H1 (cell line): ENCODE measurements at regions not wholly inside any gene's neighbourhood (a gene's known extent, or its start where the extent isn't known, plus 50 kb on each side); places are given as distances from the start of the nearest gene placed in this dataset.

Experiments
- CTCF ChIA-PET: fragments of 300-600 bp; sonication (Branson Sonifier 250); formaldehyde crosslinking; loops from one replicate; lab custom pipeline; 2021; ENCODE audit not compliant: partially characterized antibody; lab: Charles Lee
- POLR2A ChIA-PET: fragments of 300-600 bp; sonication (Branson Sonifier 250); formaldehyde crosslinking; loops from one replicate; lab custom pipeline; 2021; ENCODE audit warnings: inconsistent platforms; ENCODE audit not compliant: partially characterized antibody; lab: Charles Lee
- DNase-seq, 2 experiments: peaks; one replicate each; pipeline versions ENCODE4 v3.0.0 to v3.0.0-alpha.2; 2010 to 2022; ENCODE audit warnings: low spot score in 2 of 2, low read depth in 1 of 2, mixed read lengths in 1 of 2
- FAIRE-seq: peaks from 2 replicates; lab custom pipeline; 2011; peaks lifted over from hg19 to GRCh38; lab: Jason Lieb, UNC
- H2AFZ ChIP-seq: 2 replicates; pipeline ENCODE4 v1.8.1; 2012; ENCODE audit warnings: low read length, inconsistent platforms
- H2AK5ac ChIP-seq: 2 replicates; pipeline ENCODE4 v1.6.1; 2013; ENCODE audit warnings: low read depth, low read length
- H2BK120ac ChIP-seq: replicated peaks from 2 replicates; pipeline ENCODE3; 2013; ENCODE audit warnings: low read depth, low read length, inconsistent platforms
- H2BK12ac ChIP-seq: 2 replicates; pipeline ENCODE4 v1.6.1; 2013; ENCODE audit warnings: low read depth, low read length
- H2BK15ac ChIP-seq: 2 replicates; pipeline ENCODE4 v1.6.1; 2013; ENCODE audit warnings: low read length
- H2BK20ac ChIP-seq: 2 replicates; pipeline ENCODE4 v1.6.1; 2013; ENCODE audit warnings: low read length
- H2BK5ac ChIP-seq: 2 replicates; pipeline ENCODE4 v1.6.1; 2013; ENCODE audit warnings: low read depth, low read length
- H3K14ac ChIP-seq: 2 replicates; pipeline ENCODE4 v1.6.1; 2013; ENCODE audit warnings: inconsistent platforms; ENCODE audit not compliant: insufficient read length
- H3K18ac ChIP-seq: 2 replicates; pipeline ENCODE4 v1.6.1; 2013; ENCODE audit warnings: low read length; ENCODE audit errors: extremely low read depth
- H3K23ac ChIP-seq: 2 replicates; pipeline ENCODE4 v1.6.1; 2013; ENCODE audit warnings: inconsistent platforms; ENCODE audit not compliant: insufficient read length
- H3K23me2 ChIP-seq: 2 replicates; pipeline ENCODE4 v1.6.1; 2013; ENCODE audit warnings: low read depth, low read length
- H3K27ac ChIP-seq: 2 replicates; pipeline ENCODE4 v1.6.1; 2011; ENCODE audit warnings: low read depth, low read length, inconsistent platforms
- H3K27me3 ChIP-seq, 4 experiments: replicated peaks in 1 of 4; 1 replicate in 1 of 4; 2 replicates in 3 of 4; pipeline versions ENCODE4 v1.6.1 to v1.8.1; 2011 to 2013; ENCODE audit warnings: low read length in 3 of 4, mild to moderate bottlenecking in 3 of 4, inconsistent platforms in 2 of 4, mixed read lengths in 2 of 4, moderate library complexity in 1 of 4; ENCODE audit not compliant: control insufficient read depth in 3 of 4, insufficient read depth in 3 of 4; ENCODE audit errors: extremely low read depth in 1 of 4
- H3K36me3 ChIP-seq, 4 experiments: 2 replicates each; pipeline versions ENCODE4 v1.6.1 to v1.8.1; 2011 to 2013; ENCODE audit warnings: mild to moderate bottlenecking in 4 of 4, low read length in 3 of 4, moderate library complexity in 2 of 4, control low read depth in 1 of 4, inconsistent platforms in 1 of 4; ENCODE audit not compliant: insufficient read depth in 4 of 4, control insufficient read depth in 2 of 4
- H3K4ac ChIP-seq: replicated peaks from 2 replicates; pipeline ENCODE3; 2013; ENCODE audit warnings: low read length, low read depth, mixed read lengths, inconsistent platforms; ENCODE audit not compliant: insufficient read length
- H3K4me1 ChIP-seq, 4 experiments: replicated peaks in 1 of 4; 1 replicate in 1 of 4; 2 replicates in 3 of 4; pipeline versions ENCODE4 v1.6.1 to v1.8.1; 2011 to 2013; ENCODE audit warnings: low read length in 3 of 4, inconsistent platforms in 2 of 4, mixed read lengths in 1 of 4; ENCODE audit not compliant: insufficient read depth in 4 of 4, control insufficient read depth in 3 of 4
- H3K4me2 ChIP-seq, 2 experiments: 2 replicates each; pipeline versions ENCODE4 v1.6.1 to v1.8.1; 2011 to 2013; ENCODE audit warnings: low read depth in 2 of 2, low read length in 2 of 2, control low read depth in 1 of 2, inconsistent platforms in 1 of 2, mild to moderate bottlenecking in 1 of 2; ENCODE audit not compliant: insufficient read depth in 1 of 2
- H3K4me3 ChIP-seq, 4 experiments: fragments of 200-600, 300-600 bp in 1 of 4; sonication (generic), shearing (Covaris generic), sonication (Bioruptor Twin) in 1 of 4; 2 replicates each; pipeline versions ENCODE4 v1.5.1 to v1.8.1; 2011 to 2016; ENCODE audit warnings: low read length in 4 of 4, low read depth in 3 of 4, control low read depth in 2 of 4, inconsistent platforms in 2 of 4, mild to moderate bottlenecking in 2 of 4, mixed read lengths in 1 of 4, moderate library complexity in 1 of 4; ENCODE audit not compliant: insufficient read depth in 2 of 4; ENCODE audit errors: extremely low read depth in 1 of 4
- H3K56ac ChIP-seq: replicated peaks from 2 replicates; pipeline ENCODE3; 2013; ENCODE audit warnings: low read depth, mild to moderate bottlenecking, mixed read lengths, low read length, inconsistent platforms; ENCODE audit not compliant: insufficient read length
- H3K79me1 ChIP-seq: 2 replicates; pipeline ENCODE4 v1.6.1; 2013; ENCODE audit warnings: low read depth, low read length, control low read depth
- H3K79me2 ChIP-seq, 2 experiments: 2 replicates each; pipeline versions ENCODE4 v1.6.1 to v1.8.1; 2012 to 2013; ENCODE audit warnings: low read length in 2 of 2, mild to moderate bottlenecking in 2 of 2, inconsistent platforms in 1 of 2; ENCODE audit not compliant: insufficient read depth in 2 of 2, control insufficient read depth in 1 of 2
- H3K9ac ChIP-seq, 4 experiments: replicated peaks in 1 of 4; 1 replicate in 1 of 4; 2 replicates in 3 of 4; pipeline versions ENCODE4 v1.6.1 to v1.8.1; 2011 to 2013; ENCODE audit warnings: low read depth in 3 of 4, low read length in 3 of 4, control low read depth in 2 of 4, mild to moderate bottlenecking in 2 of 4, moderate library complexity in 2 of 4, inconsistent platforms in 1 of 4; ENCODE audit errors: extremely low read depth in 1 of 4
- H3K9me3 ChIP-seq, 2 experiments: 2 replicates each; pipeline versions ENCODE4 v1.6.1 to v1.8.1; 2012 to 2013; ENCODE audit warnings: mild to moderate bottlenecking in 2 of 2, moderate library complexity in 2 of 2, control low read depth in 1 of 2, inconsistent platforms in 1 of 2, low read depth in 1 of 2, low read length in 1 of 2, mixed read lengths in 1 of 2; ENCODE audit not compliant: insufficient read depth in 2 of 2
- H4K20me1 ChIP-seq, 2 experiments: replicated peaks in 1 of 2; 2 replicates each; pipeline versions ENCODE3 to v1.8.1; 2011 to 2013; ENCODE audit warnings: inconsistent platforms in 2 of 2, low read length in 2 of 2, mild to moderate bottlenecking in 1 of 2; ENCODE audit not compliant: insufficient read depth in 2 of 2, control insufficient read depth in 1 of 2
- H4K5ac ChIP-seq: 2 replicates; pipeline ENCODE4 v1.6.1; 2013; ENCODE audit warnings: low read length, low read depth, mixed read lengths, inconsistent platforms; ENCODE audit not compliant: insufficient read length
- H4K8ac ChIP-seq: 2 replicates; pipeline ENCODE4 v1.8.0; 2013; ENCODE audit warnings: mild to moderate bottlenecking, moderate library complexity, low read length, inconsistent platforms; ENCODE audit not compliant: insufficient read depth; ENCODE audit errors: extremely low read depth
- H4K91ac ChIP-seq: replicated peaks from 2 replicates; pipeline ENCODE3; 2013; ENCODE audit warnings: low read length, mixed read lengths, inconsistent platforms; ENCODE audit not compliant: insufficient read length
- EGR1 ChIP-seq: IDR thresholded peaks from 2 replicates; pipeline ENCODE4 v1.6.1; 2011; ENCODE audit warnings: low read depth, low read length, borderline replicate concordance
- HDAC6 ChIP-seq: IDR thresholded peaks from one replicate; pipeline ENCODE4 v1.7.1; 2012; ENCODE audit warnings: low read depth, mild to moderate bottlenecking, inconsistent platforms, low read length, moderate library complexity
- JUN ChIP-seq: IDR thresholded peaks from 2 replicates; pipeline ENCODE4 v1.6.1; 2011; ENCODE audit warnings: low read depth, mild to moderate bottlenecking, improper control_type of control experiment, low read length
- KDM5A ChIP-seq: fragments of 200-600 bp; IDR thresholded peaks from 2 replicates; pipeline ENCODE4 v1.7.1; 2012; ENCODE audit warnings: mild to moderate bottlenecking, low read length, inconsistent platforms, mixed read lengths
- MAFK ChIP-seq: IDR thresholded peaks from 2 replicates; pipeline ENCODE4 v1.6.1; 2012; ENCODE audit warnings: low read depth, mild to moderate bottlenecking, improper control_type of control experiment, low read length
- POLR2A ChIP-seq, 2 experiments: IDR thresholded peaks; 1 replicate in 1 of 2; 2 replicates in 1 of 2; pipeline ENCODE4 v1.6.1; 2011; ENCODE audit warnings: low read depth in 2 of 2, low read length in 2 of 2, mild to moderate bottlenecking in 2 of 2; ENCODE audit errors: control extremely low read depth in 1 of 2
- SUZ12 ChIP-seq: fragments of 200-600 bp; sonication (generic); IDR thresholded peaks from 2 replicates; pipeline ENCODE4 v1.6.1; 2012; ENCODE audit warnings: mild to moderate bottlenecking, inconsistent platforms, low read length, moderate library complexity, mixed read lengths
- TAF1 ChIP-seq: IDR thresholded peaks from 2 replicates; pipeline ENCODE4 v1.6.1; 2011; ENCODE audit warnings: mild to moderate bottlenecking, low read depth, low read length
- WGBS, 2 experiments: shearing (Covaris generic) in 1 of 2; methylation state at CpG; one replicate each; pipeline versions ENCODE4 v1.1.6 to v1.1.7; 2013 to 2015; ENCODE audit warnings: low lambda C conversion rate in 2 of 2, mixed read lengths in 2 of 2, inconsistent platforms in 1 of 2, low coverage in 1 of 2, missing lambda C conversion rate in 1 of 2; ENCODE audit not compliant: insufficient replicate concordance in 2 of 2, insufficient coverage in 1 of 2, insufficient read length in 1 of 2; ENCODE audit errors: extremely low coverage in 1 of 2, missing lambda C conversion rate in 1 of 2; 5-methylcytosine and 5-hydroxymethylcytosine counted together
- TF ChIP-seq, protein P1 (sequence below): IDR thresholded peaks from 2 replicates; pipeline ENCODE4 v1.6.1; 2012; ENCODE audit warnings: low read length, inconsistent platforms
- TF ChIP-seq, protein P2 (sequence below): IDR thresholded peaks from 2 replicates; pipeline ENCODE4 v1.6.1; 2011; ENCODE audit warnings: low read length, improper control_type of control experiment

DNA sequence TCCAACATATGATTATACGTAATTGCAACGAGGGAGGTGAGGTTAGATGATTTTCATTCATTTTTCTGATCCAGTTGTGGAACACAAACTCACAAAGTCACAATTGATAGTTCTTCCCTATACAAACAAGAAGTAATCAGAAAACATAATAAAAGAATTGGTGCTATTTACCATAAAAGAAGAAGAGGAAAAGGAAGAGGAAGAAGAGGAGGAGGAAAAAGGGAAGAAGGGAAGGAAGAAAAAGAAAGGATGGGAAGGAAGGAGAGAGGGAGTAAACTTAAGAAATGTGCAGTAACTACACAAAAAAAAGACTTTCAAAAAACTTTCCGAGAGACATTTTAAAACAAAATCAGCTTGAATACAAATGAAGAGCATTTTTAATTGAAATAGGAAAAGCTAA lies 65.0 kb downstream of the CCDC71L start:
- Histone ChIP-seq H3K23me2 (no peaks in the 10 kb centered on the region; the same call in 1 of the 2 replicates), H3K4me1 (no peaks in the 10 kb centered on the region), H3K4ac (no peak overlapping the region), H3K36me3 (no peaks in the 10 kb centered on the region), H2BK5ac (no peak overlapping the region), H4K91ac (no peak overlapping the region), H2BK20ac (no peak overlapping the region), H3K4me3 (no peak overlapping the region), H3K9me3 (no peaks in the 10 kb centered on the region; a peak in 2 of 4 replicates), H3K56ac (no peak overlapping the region), H3K79me1 (no peaks in the 10 kb centered on the region), H3K79me2 (no peaks in the 10 kb centered on the region), H3K18ac (no peak overlapping the region), H2AFZ (no peak overlapping the region), H3K27ac (no peak overlapping the region), H4K8ac (no peak overlapping the region), H3K9ac (no peak overlapping the region), H2AK5ac (no peak overlapping the region), H4K5ac (no peak overlapping the region), H2BK120ac (no peak overlapping the region), H2BK15ac (no peak overlapping the region), H3K27me3 (no peaks in the 10 kb centered on the region; a peak in 1 of 7 replicates), H3K4me2 (no peak overlapping the region), H4K20me1 (no peaks in the 10 kb centered on the region), H2BK12ac (no peak overlapping the region), H3K23ac (no peak overlapping the region), H3K14ac (no peak overlapping the region)
- ChIA-PET POLR2A (no interaction called here), CTCF (no interaction called here)
- FAIRE-seq (no peak), DNase-seq (no peak)
- TF ChIP-seq SUZ12, result no peak
- TF ChIP-seq KDM5A, result no peak
- no peak for TF ChIP-seq MAFK
- TF ChIP-seq JUN, result no peak
- TF ChIP-seq, protein P1, sequence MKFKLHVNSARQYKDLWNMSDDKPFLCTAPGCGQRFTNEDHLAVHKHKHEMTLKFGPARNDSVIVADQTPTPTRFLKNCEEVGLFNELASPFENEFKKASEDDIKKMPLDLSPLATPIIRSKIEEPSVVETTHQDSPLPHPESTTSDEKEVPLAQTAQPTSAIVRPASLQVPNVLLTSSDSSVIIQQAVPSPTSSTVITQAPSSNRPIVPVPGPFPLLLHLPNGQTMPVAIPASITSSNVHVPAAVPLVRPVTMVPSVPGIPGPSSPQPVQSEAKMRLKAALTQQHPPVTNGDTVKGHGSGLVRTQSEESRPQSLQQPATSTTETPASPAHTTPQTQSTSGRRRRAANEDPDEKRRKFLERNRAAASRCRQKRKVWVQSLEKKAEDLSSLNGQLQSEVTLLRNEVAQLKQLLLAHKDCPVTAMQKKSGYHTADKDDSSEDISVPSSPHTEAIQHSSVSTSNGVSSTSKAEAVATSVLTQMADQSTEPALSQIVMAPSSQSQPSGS, result no peak
- TF ChIP-seq, protein P2, sequence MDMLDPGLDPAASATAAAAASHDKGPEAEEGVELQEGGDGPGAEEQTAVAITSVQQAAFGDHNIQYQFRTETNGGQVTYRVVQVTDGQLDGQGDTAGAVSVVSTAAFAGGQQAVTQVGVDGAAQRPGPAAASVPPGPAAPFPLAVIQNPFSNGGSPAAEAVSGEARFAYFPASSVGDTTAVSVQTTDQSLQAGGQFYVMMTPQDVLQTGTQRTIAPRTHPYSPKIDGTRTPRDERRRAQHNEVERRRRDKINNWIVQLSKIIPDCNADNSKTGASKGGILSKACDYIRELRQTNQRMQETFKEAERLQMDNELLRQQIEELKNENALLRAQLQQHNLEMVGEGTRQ, result no peak
- TF ChIP-seq POLR2A (IDR thresholded peaks at IDR 0.05; ENCODE audit: control extremely low read depth in 1 of 2, low read depth in 2 of 2, low read length in 2 of 2), result no peak
- TF ChIP-seq TAF1, result no peak
- no peak for TF ChIP-seq HDAC6
- TF ChIP-seq EGR1, result no peak
- WGBS, 2 experiments, result 95% methylated on average over 3 of the region's 3 CpGs; no CpG with 5 or more reads in 1 of the 2 experiments
